WTC11 (cell line): ENCODE measurements at regions not wholly inside any gene's neighbourhood (a gene's known extent, or its start where the extent isn't known, plus 50 kb on each side); places are given as distances from the start of the nearest gene placed in this dataset.
"Not testable (repeated sequence)": the region's sequence is repeated elsewhere in the genome, so short reads cannot be mapped to it uniquely, and the experiment has no call there.

Experiments
- FOXJ3 ChIP-seq: sonication (generic); formaldehyde crosslinking; IDR thresholded peaks from 2 replicates; pipeline ENCODE4 v1.9.0; 2021; ENCODE audit warnings: missing genetic modification reagents, mild to moderate bottlenecking, borderline replicate concordance
- GTF2I ChIP-seq: fragments of 250-450 bp; sonication (Bioruptor Pico); conservative IDR thresholded peaks from 2 replicates; pipeline ENCODE4 v1.4.0; 2021; ENCODE audit warnings: mild to moderate bottlenecking
- MAX ChIP-seq: sonication (generic); formaldehyde crosslinking; IDR thresholded peaks from 2 replicates; pipeline ENCODE4 v1.8.0; 2022; ENCODE audit warnings: mild to moderate bottlenecking, missing genetic modification reagents
- TF ChIP-seq, protein P1 (sequence below): sonication (generic); formaldehyde crosslinking; IDR thresholded peaks from 2 replicates; pipeline ENCODE4 v1.8.1; 2022; ENCODE audit warnings: mild to moderate bottlenecking, moderate library complexity, missing genetic modification reagents
- TF ChIP-seq, protein P2 (sequence below): sonication (generic); formaldehyde crosslinking; IDR thresholded peaks from 2 replicates; pipeline ENCODE4 v1.8.1; 2022; ENCODE audit warnings: low read depth, mild to moderate bottlenecking, moderate library complexity, missing genetic modification reagents, borderline replicate concordance
- TF ChIP-seq, protein P3 (sequence below): fragments of 200-600 bp; IDR thresholded peaks from 2 replicates; pipeline ENCODE4 v1.8.0; 2022; ENCODE audit warnings: antibody characterized with exemption

- not testable (repeated sequence) for TF ChIP-seq FOXJ3, GTF2I, MAX (CRISPR knock-in tag)
- TF ChIP-seq, protein P1, sequence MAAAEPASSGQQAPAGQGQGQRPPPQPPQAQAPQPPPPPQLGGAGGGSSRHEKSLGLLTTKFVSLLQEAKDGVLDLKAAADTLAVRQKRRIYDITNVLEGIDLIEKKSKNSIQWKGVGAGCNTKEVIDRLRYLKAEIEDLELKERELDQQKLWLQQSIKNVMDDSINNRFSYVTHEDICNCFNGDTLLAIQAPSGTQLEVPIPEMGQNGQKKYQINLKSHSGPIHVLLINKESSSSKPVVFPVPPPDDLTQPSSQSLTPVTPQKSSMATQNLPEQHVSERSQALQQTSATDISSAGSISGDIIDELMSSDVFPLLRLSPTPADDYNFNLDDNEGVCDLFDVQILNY (CRISPR knock-in tag) = not testable (repeated sequence)
- TF ChIP-seq, protein P2, sequence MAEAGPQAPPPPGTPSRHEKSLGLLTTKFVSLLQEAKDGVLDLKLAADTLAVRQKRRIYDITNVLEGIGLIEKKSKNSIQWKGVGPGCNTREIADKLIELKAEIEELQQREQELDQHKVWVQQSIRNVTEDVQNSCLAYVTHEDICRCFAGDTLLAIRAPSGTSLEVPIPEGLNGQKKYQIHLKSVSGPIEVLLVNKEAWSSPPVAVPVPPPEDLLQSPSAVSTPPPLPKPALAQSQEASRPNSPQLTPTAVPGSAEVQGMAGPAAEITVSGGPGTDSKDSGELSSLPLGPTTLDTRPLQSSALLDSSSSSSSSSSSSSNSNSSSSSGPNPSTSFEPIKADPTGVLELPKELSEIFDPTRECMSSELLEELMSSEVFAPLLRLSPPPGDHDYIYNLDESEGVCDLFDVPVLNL (CRISPR knock-in tag) = not testable (repeated sequence)
- TF ChIP-seq, protein P3, sequence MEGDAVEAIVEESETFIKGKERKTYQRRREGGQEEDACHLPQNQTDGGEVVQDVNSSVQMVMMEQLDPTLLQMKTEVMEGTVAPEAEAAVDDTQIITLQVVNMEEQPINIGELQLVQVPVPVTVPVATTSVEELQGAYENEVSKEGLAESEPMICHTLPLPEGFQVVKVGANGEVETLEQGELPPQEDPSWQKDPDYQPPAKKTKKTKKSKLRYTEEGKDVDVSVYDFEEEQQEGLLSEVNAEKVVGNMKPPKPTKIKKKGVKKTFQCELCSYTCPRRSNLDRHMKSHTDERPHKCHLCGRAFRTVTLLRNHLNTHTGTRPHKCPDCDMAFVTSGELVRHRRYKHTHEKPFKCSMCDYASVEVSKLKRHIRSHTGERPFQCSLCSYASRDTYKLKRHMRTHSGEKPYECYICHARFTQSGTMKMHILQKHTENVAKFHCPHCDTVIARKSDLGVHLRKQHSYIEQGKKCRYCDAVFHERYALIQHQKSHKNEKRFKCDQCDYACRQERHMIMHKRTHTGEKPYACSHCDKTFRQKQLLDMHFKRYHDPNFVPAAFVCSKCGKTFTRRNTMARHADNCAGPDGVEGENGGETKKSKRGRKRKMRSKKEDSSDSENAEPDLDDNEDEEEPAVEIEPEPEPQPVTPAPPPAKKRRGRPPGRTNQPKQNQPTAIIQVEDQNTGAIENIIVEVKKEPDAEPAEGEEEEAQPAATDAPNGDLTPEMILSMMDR = not testable (repeated sequence)
Observed at GRCh38 chr21:9573528-9573927, 947.9 kb upstream of the TPTE start.
